Panc1 (cell line): ENCODE measurements at regions not wholly inside any gene's neighbourhood (a gene's known extent, or its start where the extent isn't known, plus 50 kb on each side); places are given as distances from the start of the nearest gene placed in this dataset.

Source experiments
- TF ChIP-seq, protein P1 (sequence below): fragments of 450-650 bp; IDR thresholded peaks from 2 replicates; pipeline ENCODE4 v1.5.1; 2017; ENCODE audit warnings: mild to moderate bottlenecking
- TF ChIP-seq, protein P2 (sequence below), 2 experiments: IDR thresholded peaks; 2 replicates each; pipeline ENCODE4 v1.6.1; 2011 to 2012; ENCODE audit warnings: low read depth in 2 of 2, control low read depth in 1 of 2, low read length in 1 of 2, mild to moderate bottlenecking in 1 of 2, moderate library complexity in 1 of 2; ENCODE audit not compliant: insufficient read depth in 1 of 2

DNA sequence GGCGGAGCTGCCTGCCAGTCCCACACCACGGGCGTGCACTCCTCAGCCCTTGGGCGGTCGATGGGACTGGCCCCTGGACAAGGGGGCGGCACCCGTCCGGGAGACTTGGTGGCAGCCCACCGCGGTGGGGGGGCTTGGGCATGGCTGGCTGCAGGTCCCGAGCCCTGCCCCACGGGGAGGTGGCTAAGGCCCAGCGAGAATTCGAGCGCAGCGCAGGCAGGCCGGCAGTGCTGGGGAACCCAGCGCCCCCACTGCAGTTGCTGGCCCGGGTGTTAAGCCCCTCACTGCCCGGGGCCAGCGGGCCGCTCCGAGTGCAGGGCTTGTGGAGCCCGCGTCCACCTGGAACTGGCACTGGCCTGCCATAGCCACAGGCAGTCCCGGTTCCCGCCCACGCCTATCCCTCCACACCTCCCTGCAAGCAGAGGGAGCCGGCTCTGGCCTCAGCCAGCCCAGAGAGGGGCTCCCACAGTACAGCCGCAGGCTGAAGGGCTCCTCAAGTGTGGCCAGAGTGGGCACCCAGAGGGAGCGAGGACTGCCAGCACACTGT is 742.9 kb upstream of the DDX18 start:
- TF ChIP-seq, protein P1, sequence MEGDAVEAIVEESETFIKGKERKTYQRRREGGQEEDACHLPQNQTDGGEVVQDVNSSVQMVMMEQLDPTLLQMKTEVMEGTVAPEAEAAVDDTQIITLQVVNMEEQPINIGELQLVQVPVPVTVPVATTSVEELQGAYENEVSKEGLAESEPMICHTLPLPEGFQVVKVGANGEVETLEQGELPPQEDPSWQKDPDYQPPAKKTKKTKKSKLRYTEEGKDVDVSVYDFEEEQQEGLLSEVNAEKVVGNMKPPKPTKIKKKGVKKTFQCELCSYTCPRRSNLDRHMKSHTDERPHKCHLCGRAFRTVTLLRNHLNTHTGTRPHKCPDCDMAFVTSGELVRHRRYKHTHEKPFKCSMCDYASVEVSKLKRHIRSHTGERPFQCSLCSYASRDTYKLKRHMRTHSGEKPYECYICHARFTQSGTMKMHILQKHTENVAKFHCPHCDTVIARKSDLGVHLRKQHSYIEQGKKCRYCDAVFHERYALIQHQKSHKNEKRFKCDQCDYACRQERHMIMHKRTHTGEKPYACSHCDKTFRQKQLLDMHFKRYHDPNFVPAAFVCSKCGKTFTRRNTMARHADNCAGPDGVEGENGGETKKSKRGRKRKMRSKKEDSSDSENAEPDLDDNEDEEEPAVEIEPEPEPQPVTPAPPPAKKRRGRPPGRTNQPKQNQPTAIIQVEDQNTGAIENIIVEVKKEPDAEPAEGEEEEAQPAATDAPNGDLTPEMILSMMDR, result no peak
- TF ChIP-seq, protein P2, sequence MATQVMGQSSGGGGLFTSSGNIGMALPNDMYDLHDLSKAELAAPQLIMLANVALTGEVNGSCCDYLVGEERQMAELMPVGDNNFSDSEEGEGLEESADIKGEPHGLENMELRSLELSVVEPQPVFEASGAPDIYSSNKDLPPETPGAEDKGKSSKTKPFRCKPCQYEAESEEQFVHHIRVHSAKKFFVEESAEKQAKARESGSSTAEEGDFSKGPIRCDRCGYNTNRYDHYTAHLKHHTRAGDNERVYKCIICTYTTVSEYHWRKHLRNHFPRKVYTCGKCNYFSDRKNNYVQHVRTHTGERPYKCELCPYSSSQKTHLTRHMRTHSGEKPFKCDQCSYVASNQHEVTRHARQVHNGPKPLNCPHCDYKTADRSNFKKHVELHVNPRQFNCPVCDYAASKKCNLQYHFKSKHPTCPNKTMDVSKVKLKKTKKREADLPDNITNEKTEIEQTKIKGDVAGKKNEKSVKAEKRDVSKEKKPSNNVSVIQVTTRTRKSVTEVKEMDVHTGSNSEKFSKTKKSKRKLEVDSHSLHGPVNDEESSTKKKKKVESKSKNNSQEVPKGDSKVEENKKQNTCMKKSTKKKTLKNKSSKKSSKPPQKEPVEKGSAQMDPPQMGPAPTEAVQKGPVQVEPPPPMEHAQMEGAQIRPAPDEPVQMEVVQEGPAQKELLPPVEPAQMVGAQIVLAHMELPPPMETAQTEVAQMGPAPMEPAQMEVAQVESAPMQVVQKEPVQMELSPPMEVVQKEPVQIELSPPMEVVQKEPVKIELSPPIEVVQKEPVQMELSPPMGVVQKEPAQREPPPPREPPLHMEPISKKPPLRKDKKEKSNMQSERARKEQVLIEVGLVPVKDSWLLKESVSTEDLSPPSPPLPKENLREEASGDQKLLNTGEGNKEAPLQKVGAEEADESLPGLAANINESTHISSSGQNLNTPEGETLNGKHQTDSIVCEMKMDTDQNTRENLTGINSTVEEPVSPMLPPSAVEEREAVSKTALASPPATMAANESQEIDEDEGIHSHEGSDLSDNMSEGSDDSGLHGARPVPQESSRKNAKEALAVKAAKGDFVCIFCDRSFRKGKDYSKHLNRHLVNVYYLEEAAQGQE (IDR thresholded peaks at IDR 0.05; ENCODE audit: insufficient read depth in 1 of 2, low read depth in 2 of 2, low read length in 1 of 2), result no peak
